ENCODE measurements at regions not wholly inside any gene's neighbourhood (a gene's known extent, or its start where the extent isn't known, plus 50 kb on each side); places are given as distances from the start of the nearest gene placed in this dataset.
A peak's percentile ranks its signal among the peaks of the same experiment; 100 is the strongest.

DNA sequence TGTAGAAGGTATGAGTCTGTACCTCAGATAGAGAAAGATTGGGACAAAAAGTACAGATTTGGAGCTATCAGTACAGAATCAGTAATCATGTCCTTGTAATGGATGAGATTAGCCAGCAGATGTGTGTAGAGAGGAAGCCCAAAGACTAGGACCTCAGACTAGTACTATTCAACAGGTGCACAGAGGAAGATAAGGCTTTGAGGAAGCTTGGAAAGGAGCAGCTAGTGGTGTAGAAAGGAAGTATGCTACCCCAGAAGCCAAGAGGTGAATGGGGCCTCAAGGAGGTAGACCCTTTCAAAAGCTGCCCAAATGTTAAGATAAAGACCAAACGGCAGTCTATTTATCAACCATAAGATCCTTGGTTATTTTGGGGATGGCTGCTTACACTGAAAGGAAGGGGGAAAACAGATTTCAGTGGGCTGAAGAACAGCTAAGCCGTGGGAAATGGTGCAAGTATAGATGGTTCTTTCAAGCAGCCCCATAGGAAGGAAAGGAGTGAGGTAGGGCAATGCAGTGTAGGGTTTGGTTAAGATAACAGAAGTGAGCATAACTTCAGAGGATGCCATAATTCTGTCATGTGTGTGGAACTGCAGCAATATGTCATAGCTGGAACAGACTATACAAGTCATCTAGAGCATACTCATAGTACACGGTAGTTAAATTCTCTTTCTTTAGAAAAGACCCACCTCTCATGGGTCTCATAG, 221.7 kb downstream of the HHIPL2 start:
- intact Hi-C loops (cut with DNase I): no loop called here
- Histone ChIP-seq H3K4me1 (ENCODE audit: control insufficient read depth in 2 of 3, insufficient read depth in 2 of 3, low read depth in 1 of 3, low read length in 3 of 3) (no peaks in the 10 kb centered on the region), H3K4me3 (ENCODE audit: low read length in 3 of 3) (no peak overlapping the region), H3K9ac (ENCODE audit: low read length in 3 of 3) (no peak overlapping the region), H3K27me3 (ENCODE audit: control insufficient read depth, insufficient read depth, low read length) (no peaks in the 10 kb centered on the region), H3K27ac (ENCODE audit: low read depth in 2 of 2, low read length in 2 of 2) (no peak overlapping the region), H3K36me3 (ENCODE audit: control insufficient read depth in 2 of 3, insufficient read depth in 3 of 3, low read length in 3 of 3) (no peaks in the 10 kb centered on the region), H3K9me3 (ENCODE audit: control insufficient read depth in 2 of 3, insufficient read depth in 1 of 3, low read length in 3 of 3) (no peaks in the 10 kb centered on the region)
- TF ChIP-seq, protein P1, sequence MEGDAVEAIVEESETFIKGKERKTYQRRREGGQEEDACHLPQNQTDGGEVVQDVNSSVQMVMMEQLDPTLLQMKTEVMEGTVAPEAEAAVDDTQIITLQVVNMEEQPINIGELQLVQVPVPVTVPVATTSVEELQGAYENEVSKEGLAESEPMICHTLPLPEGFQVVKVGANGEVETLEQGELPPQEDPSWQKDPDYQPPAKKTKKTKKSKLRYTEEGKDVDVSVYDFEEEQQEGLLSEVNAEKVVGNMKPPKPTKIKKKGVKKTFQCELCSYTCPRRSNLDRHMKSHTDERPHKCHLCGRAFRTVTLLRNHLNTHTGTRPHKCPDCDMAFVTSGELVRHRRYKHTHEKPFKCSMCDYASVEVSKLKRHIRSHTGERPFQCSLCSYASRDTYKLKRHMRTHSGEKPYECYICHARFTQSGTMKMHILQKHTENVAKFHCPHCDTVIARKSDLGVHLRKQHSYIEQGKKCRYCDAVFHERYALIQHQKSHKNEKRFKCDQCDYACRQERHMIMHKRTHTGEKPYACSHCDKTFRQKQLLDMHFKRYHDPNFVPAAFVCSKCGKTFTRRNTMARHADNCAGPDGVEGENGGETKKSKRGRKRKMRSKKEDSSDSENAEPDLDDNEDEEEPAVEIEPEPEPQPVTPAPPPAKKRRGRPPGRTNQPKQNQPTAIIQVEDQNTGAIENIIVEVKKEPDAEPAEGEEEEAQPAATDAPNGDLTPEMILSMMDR (IDR thresholded peaks at IDR 0.05; ENCODE audit: borderline replicate concordance, extremely low read depth, insufficient read depth): no peak
- no peak for FAIRE-seq
- no peak for DNase-seq

DNA sequence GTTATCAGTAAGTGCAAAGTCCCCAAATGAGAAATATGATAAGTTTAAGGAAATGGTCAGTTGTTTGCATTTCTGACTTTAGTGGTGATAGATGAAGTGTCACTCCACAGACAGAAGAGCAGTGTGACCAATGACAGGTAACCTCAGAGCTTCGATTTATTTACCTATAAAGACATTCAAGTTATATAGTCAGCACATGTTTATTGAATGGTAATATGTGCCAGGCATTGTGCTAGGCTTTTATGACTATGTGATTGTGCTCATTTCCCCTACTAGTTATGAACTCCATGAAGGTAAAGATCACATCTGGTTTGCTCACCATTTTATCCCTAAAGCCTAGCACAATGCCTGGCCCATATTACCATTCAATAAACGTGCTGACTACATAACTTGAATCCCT, 222.4 kb downstream of the HHIPL2 start:
- intact Hi-C loops (cut with DNase I): no loop called here
- no peaks in the 10 kb centered on the region for H3K4me1 ChIP-seq (ENCODE audit: control insufficient read depth in 2 of 3, insufficient read depth in 2 of 3, low read depth in 1 of 3, low read length in 3 of 3)
- H3K4me3 ChIP-seq (ENCODE audit: low read length in 3 of 3): no peak overlapping the region
- H3K27ac ChIP-seq (ENCODE audit: low read depth in 2 of 2, low read length in 2 of 2): no peak overlapping the region
- H3K27me3 ChIP-seq (ENCODE audit: control insufficient read depth, insufficient read depth, low read length): no peaks in the 10 kb centered on the region
- no peak for DNase-seq
- H3K36me3 ChIP-seq (ENCODE audit: control insufficient read depth in 2 of 3, insufficient read depth in 3 of 3, low read length in 3 of 3): no peaks in the 10 kb centered on the region
- TF ChIP-seq, protein P1 (IDR thresholded peaks at IDR 0.05; ENCODE audit: borderline replicate concordance, extremely low read depth, insufficient read depth): no peak
- FAIRE-seq: no peak
- no peak overlapping the region for H3K9ac ChIP-seq (ENCODE audit: low read length in 3 of 3)
- H3K9me3 ChIP-seq (ENCODE audit: control insufficient read depth in 2 of 3, insufficient read depth in 1 of 3, low read length in 3 of 3): no peaks in the 10 kb centered on the region

DNA sequence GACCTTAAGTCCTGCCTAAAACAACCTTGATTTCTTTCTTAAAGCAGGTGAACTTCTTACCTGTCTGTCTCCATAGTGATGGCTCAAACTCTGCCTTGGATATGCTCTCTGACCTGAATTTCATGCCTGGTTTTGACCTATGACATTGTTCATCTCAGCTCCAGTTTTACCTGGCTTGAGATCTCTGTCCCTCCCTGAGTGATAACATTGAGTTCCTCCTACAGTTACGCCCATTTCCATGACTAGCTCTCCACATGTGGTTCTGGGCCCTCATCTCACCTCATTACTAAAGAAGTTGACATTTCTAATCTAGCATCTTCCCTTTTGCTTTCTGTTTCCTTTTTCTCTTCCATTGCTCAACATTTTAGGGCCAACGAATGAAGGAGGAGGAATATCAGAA, 233.1 kb downstream of the HHIPL2 start:
- H3K9ac ChIP-seq (ENCODE audit: low read length in 3 of 3): no peak overlapping the region
- intact Hi-C loops (cut with DNase I): no loop called here
- FAIRE-seq (no peak), DNase-seq (no peak)
- no peak overlapping the region for H3K27ac ChIP-seq (ENCODE audit: low read depth in 2 of 2, low read length in 2 of 2)
- no peaks in the 10 kb centered on the region for H3K9me3 ChIP-seq (ENCODE audit: control insufficient read depth in 2 of 3, insufficient read depth in 1 of 3, low read length in 3 of 3)
- no peak overlapping the region for H3K4me3 ChIP-seq (ENCODE audit: low read length in 3 of 3)
- TF ChIP-seq, protein P1 (IDR thresholded peaks at IDR 0.05; ENCODE audit: borderline replicate concordance, extremely low read depth, insufficient read depth): no peak
- no peaks in the 10 kb centered on the region for H3K36me3 ChIP-seq (ENCODE audit: control insufficient read depth in 2 of 3, insufficient read depth in 3 of 3, low read length in 3 of 3)
- H3K4me1 ChIP-seq (ENCODE audit: control insufficient read depth in 2 of 3, insufficient read depth in 2 of 3, low read depth in 1 of 3, low read length in 3 of 3): no peaks in the 10 kb centered on the region
- H3K27me3 ChIP-seq (ENCODE audit: control insufficient read depth, insufficient read depth, low read length): no peaks in the 10 kb centered on the region

DNA sequence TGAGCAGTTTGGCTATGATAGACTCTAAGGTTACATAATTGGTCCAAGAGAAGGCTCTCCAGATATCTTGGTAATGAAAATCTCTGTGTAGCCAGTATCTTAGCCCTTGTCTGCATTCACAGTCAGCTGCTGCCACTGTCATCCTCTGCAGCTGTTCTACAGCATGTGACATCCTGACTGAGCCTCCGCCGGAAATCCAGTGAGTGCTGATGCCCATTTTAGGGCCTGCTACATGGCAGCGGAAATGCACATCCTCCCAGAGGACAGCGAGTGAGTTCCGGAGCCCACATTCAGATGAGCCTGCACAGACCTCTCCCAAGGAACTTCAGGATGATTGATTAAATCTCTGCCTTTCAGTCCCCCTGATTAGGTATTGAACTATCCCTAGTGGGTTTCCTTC, 237.1 kb downstream of the HHIPL2 start:
- no peak overlapping the region for H3K9ac ChIP-seq (ENCODE audit: low read length in 3 of 3)
- H3K36me3 ChIP-seq (ENCODE audit: control insufficient read depth in 2 of 3, insufficient read depth in 3 of 3, low read length in 3 of 3): no peaks in the 10 kb centered on the region
- H3K9me3 ChIP-seq (ENCODE audit: control insufficient read depth in 2 of 3, insufficient read depth in 1 of 3, low read length in 3 of 3): no peaks in the 10 kb centered on the region
- intact Hi-C loops (cut with DNase I): no loop called here
- no peak overlapping the region for H3K27ac ChIP-seq (ENCODE audit: low read depth in 2 of 2, low read length in 2 of 2)
- peak in 2 of 5 donors; percentile 33 to 78 for DNase-seq
- H3K27me3 ChIP-seq (ENCODE audit: control insufficient read depth, insufficient read depth, low read length): no peaks in the 10 kb centered on the region
- no peaks in the 10 kb centered on the region for H3K4me1 ChIP-seq (ENCODE audit: control insufficient read depth in 2 of 3, insufficient read depth in 2 of 3, low read depth in 1 of 3, low read length in 3 of 3)
- FAIRE-seq: no peak
- no peak overlapping the region for H3K4me3 ChIP-seq (ENCODE audit: low read length in 3 of 3)
- TF ChIP-seq, protein P1 (IDR thresholded peaks at IDR 0.05; ENCODE audit: borderline replicate concordance, extremely low read depth, insufficient read depth): no peak
